ENCODE measurements at regions not wholly inside any gene's neighbourhood (a gene's known extent, or its start where the extent isn't known, plus 50 kb on each side); places are given as distances from the start of the nearest gene placed in this dataset.

DNA sequence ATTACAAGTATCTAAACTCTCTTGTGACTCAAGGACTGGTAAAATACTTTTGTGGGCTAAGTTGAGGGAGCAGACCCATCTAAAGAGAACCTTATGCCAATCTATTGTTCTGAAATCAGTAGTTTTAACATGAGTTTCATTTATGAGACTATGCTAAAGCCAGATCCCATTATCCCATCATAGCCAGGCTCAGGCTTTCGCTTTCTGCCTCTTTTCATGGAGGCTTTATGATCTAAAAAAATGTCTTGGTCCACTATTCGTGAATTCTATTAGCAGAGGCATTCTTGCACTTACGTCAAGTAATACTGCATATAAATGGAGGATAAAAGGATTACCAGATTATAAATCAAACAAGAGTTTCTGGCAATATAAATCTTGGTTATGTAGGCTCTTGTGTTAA, 1636.9 kb upstream of the ACVR2A start:
- DNase-seq (ENCODE audit: low read depth) = no peak
- TF ChIP-seq, protein P1, sequence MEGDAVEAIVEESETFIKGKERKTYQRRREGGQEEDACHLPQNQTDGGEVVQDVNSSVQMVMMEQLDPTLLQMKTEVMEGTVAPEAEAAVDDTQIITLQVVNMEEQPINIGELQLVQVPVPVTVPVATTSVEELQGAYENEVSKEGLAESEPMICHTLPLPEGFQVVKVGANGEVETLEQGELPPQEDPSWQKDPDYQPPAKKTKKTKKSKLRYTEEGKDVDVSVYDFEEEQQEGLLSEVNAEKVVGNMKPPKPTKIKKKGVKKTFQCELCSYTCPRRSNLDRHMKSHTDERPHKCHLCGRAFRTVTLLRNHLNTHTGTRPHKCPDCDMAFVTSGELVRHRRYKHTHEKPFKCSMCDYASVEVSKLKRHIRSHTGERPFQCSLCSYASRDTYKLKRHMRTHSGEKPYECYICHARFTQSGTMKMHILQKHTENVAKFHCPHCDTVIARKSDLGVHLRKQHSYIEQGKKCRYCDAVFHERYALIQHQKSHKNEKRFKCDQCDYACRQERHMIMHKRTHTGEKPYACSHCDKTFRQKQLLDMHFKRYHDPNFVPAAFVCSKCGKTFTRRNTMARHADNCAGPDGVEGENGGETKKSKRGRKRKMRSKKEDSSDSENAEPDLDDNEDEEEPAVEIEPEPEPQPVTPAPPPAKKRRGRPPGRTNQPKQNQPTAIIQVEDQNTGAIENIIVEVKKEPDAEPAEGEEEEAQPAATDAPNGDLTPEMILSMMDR (IDR thresholded peaks at IDR 0.05; ENCODE audit: control insufficient read depth, extremely low read depth, insufficient read depth) = no peak
- H3K4me3 ChIP-seq (ENCODE audit: low read depth, low read length) = no peak overlapping the region

DNA sequence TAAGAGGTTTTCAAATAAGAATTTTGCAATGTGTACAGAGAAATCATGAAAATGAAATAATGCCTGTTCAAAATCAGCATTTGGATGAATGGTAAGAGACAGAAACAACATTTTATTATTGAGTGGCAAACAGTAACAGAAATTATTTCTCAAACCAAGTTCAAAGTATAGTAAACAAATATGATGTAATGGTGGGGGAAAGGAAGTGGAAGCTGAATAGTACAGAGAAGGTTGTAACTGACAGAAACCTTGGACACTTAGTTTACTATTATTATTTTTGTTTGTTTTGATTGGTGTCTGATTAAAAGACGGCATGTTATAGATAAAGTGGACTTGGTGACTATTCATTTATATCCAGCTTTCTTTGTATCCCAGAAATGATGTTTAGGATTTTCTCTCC, 1637.4 kb upstream of the ACVR2A start:
- TF ChIP-seq, protein P1 (IDR thresholded peaks at IDR 0.05; ENCODE audit: control insufficient read depth, extremely low read depth, insufficient read depth) = no peak
- DNase-seq (ENCODE audit: low read depth) = no peak
- no peak overlapping the region for H3K4me3 ChIP-seq (ENCODE audit: low read depth, low read length)

DNA sequence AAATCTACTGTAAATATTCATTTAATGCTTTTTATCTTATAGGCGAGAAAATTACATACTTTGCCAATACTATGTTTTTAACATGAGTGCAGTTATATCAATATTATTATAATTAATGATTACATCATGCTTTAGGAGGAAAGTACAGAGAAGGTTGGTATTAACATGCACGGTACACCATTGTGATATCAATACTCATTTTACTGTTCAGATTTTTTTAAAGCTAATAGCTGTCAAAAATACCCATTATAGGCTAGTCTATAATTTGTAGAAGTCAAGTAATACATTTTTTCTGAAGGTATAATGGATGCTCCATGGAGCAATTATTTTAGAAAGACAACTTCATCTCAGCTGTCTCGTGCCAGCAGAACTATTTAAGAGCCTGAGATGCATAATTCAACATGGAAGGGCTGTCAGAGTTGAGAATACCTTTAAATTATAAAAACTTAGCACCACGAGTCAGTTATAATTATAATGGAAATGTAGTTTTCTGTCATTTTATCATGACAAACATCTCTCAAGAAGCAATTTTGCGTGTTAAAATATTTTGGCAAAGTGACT, 1641.7 kb upstream of the ACVR2A start:
- H3K4me3 ChIP-seq (ENCODE audit: low read depth, low read length) = no peak overlapping the region
- TF ChIP-seq, protein P1 (IDR thresholded peaks at IDR 0.05; ENCODE audit: control insufficient read depth, extremely low read depth, insufficient read depth) = no peak

DNA sequence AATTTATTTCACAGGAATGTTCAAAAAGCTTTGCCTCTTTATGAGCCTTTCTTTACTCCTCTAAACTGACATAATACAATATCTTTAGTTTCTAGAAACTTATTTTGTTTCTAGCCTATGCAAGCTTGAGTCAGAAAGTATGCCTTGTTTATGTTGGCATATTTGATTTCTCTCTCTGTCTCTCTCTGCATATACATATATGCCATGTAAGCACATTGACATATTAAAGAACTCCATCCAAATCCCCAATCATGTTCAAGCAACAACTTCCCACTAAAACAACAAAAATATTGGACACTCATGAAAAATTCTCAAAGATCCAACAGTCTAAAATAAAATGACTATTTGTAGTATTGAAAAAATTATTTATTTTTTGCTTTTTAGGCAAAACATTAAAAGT, 1651.2 kb upstream of the ACVR2A start:
- DNase-seq (ENCODE audit: low read depth) = no peak
- H3K4me3 ChIP-seq (ENCODE audit: low read depth, low read length) = no peak overlapping the region
- TF ChIP-seq, protein P1 (IDR thresholded peaks at IDR 0.05; ENCODE audit: control insufficient read depth, extremely low read depth, insufficient read depth) = no peak

More for the DNA sequence above, 1641.7 kb upstream of the ACVR2A start:
- no peak for DNase-seq (ENCODE audit: low read depth)

DNA sequence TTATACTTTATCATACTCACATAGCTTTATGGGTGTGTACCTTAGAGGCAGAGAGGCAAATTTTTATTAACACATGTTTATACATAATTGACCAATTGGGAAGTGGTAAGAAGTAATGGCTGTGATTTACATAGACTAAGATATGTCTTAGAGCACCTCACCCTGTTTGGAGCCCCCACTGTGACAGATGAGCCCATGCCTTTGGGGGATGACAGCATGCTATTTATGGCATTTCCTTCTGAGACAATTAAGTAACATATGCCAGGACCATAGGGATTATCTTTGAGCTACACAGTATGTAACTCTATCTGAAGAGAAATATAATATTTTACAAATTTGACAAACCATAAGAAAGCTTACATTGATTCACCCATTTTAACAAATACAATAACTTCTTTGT, 1655.3 kb upstream of the ACVR2A start:
- DNase-seq (ENCODE audit: low read depth) = no peak
- H3K4me3 ChIP-seq (ENCODE audit: low read depth, low read length) = no peak overlapping the region
- TF ChIP-seq, protein P1 (IDR thresholded peaks at IDR 0.05; ENCODE audit: control insufficient read depth, extremely low read depth, insufficient read depth) = no peak

DNA sequence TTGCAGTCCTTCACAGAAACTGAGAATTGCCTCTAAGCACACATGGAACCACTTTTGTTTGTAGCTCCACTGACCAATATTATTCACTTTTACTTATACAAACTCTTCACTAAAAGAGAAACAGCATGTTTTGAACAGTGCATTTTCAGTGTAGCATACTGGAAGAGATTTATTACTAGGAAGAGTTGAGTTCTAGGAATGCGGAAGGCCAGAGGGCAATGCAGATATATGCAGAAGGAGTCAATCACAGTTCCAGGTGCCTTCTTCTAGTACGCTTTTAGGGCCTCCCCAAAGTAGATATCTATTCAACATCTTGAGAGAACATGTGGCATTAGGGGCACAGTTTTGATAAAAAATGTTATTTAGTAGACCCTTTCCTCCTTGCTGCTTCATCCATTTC, 1654.0 kb upstream of the ZEB2 start:
- H3K4me3 ChIP-seq (ENCODE audit: low read depth, low read length) = no peak overlapping the region
- TF ChIP-seq, protein P1 (IDR thresholded peaks at IDR 0.05; ENCODE audit: control insufficient read depth, extremely low read depth, insufficient read depth) = no peak
- no peak for DNase-seq (ENCODE audit: low read depth)

DNA sequence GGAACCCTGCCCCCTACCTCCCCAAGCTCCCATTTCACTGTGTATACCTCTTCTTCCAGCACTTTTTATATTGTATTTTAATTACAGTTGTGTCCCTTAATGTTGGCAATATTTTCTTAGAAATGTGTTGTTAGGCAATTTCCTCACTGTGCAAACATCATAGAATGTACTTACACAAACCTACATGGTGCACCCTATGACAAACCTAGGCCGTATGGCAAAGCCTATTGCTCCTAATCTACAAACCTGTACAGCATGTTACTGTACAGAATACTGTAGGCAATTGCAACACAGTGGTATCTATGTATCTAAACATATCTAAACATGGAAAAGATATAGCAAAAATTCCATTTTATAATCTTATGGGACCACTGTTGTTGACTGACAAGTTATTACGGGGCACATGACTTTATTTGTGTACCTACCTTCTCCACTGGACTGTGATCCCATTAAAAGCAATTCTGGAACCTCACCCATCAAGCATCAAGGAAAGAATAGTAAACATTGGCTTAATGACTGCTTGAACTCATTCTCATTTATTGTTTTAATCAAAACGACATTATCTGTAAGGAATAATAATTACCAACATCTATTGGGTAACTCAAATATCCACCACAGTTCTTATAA, 1641.5 kb upstream of the ZEB2 start:
- TF ChIP-seq, protein P1 (IDR thresholded peaks at IDR 0.05; ENCODE audit: control insufficient read depth, extremely low read depth, insufficient read depth) = no peak
- no peak for DNase-seq (ENCODE audit: low read depth)
- no peak overlapping the region for H3K4me3 ChIP-seq (ENCODE audit: low read depth, low read length)
